A549 (cell line): ENCODE measurements at regions not wholly inside any gene's neighbourhood (a gene's known extent, or its start where the extent isn't known, plus 50 kb on each side); places are given as distances from the start of the nearest gene placed in this dataset.

ENCODE experiments used
- ATAC-seq, 2 experiments: fragments of 200-7000 bp in 1 of 2; fragments of >200 bp in 1 of 2; cut with Nextera tagmentation in 1 of 2; cut with Tn5 transposase in 1 of 2; 3 replicates each; pipeline versions ENCODE4 v1.8.0 to v1.9.1; 2018 to 2020; ENCODE audit warnings: mild to moderate bottlenecking in 1 of 2, moderate library complexity in 1 of 2
- CTCF ChIA-PET: fragments of 300-600 bp; sonication (Branson Sonifier 250); formaldehyde crosslinking; extraction: SDS; loops from one replicate; lab custom pipeline; 2021; ENCODE audit warnings: antibody characterized with exemption, inconsistent platforms; lab: Yijun Ruan, JAX
- POLR2A ChIA-PET: fragments of 350-600 bp; formaldehyde crosslinking; extraction: SDS; loops from one replicate; lab custom pipeline; 2021; ENCODE audit warnings: antibody characterized with exemption, inconsistent platforms; lab: Yijun Ruan, JAX
- DNase-seq, 2 experiments: peaks; one replicate each; pipeline versions ENCODE4 v3.0.0 to v3.0.0-alpha.2; 2011 to 2016; ENCODE audit warnings: low read depth in 1 of 2, low spot score in 1 of 2
- FAIRE-seq: peaks from 2 replicates; lab custom pipeline; 2011; peaks lifted over from hg19 to GRCh38; lab: Jason Lieb, UNC
- H3K27ac ChIP-seq, 2 experiments: fragments of >200 bp; sonication (Bioruptor Twin); formaldehyde crosslinking; 3 replicates each; pipeline ENCODE4 v1.5.1; 2016 to 2017
- H3K4me1 ChIP-seq: fragments of >200 bp; sonication (Bioruptor Twin); formaldehyde crosslinking; 3 replicates; pipeline ENCODE4 v1.6.1; 2016
- H3K4me2 ChIP-seq: fragments of >200 bp; sonication (Bioruptor Twin); formaldehyde crosslinking; 3 replicates; pipeline ENCODE4 v1.6.1; 2016
- H3K4me3 ChIP-seq: fragments of >200 bp; sonication (Bioruptor Twin); formaldehyde crosslinking; 3 replicates; pipeline ENCODE4 v1.5.1; 2016
- H3K9me3 ChIP-seq: fragments of >200 bp; sonication (Bioruptor Twin); formaldehyde crosslinking; 3 replicates; pipeline ENCODE4 v1.6.1; 2016
- CBX8 ChIP-seq: fragments of 200-600 bp; sonication (generic); IDR thresholded peaks from 2 replicates; pipeline ENCODE4 v1.6.1; 2016
- CHD2 ChIP-seq: fragments of 150-350 bp; IDR thresholded peaks from 2 replicates; pipeline ENCODE4 v1.6.1; 2014; ENCODE audit warnings: low read length; ENCODE audit not compliant: partially characterized antibody
- EHMT2 ChIP-seq: fragments of 200-600 bp; sonication (generic); IDR thresholded peaks from 2 replicates; pipeline ENCODE4 v1.6.1; 2016; ENCODE audit warnings: antibody characterized with exemption, low read depth, mild to moderate bottlenecking, moderate library complexity
- EP300 ChIP-seq, 2 experiments: fragments of >200 bp; sonication (Bioruptor Twin); formaldehyde crosslinking; IDR thresholded peaks; 2 replicates in 1 of 2; 3 replicates in 1 of 2; pipeline ENCODE4 v1.6.1; 2016 to 2017
- ESRRA ChIP-seq: fragments of 150-350 bp; IDR thresholded peaks from 2 replicates; pipeline ENCODE4 v1.6.1; 2014; ENCODE audit warnings: mild to moderate bottlenecking, low read length, borderline replicate concordance
- FOSL2 ChIP-seq, 2 experiments: fragments of 450-650 bp in 1 of 2; fragments of >200 bp in 1 of 2; sonication (Bioruptor Twin) in 1 of 2; formaldehyde crosslinking; IDR thresholded peaks; 2 replicates each; pipeline versions ENCODE4 v1.5.0 to v1.6.1; 2016 to 2020; ENCODE audit warnings: mild to moderate bottlenecking in 1 of 2, moderate library complexity in 1 of 2
- FOXS1 ChIP-seq: fragments of 250-450 bp; sonication (Bioruptor Pico); IDR thresholded peaks from 2 replicates; pipeline ENCODE4 v1.5.0; 2020; ENCODE audit warnings: mild to moderate bottlenecking, moderate library complexity
- HDAC2 ChIP-seq: fragments of 200-600 bp; sonication (generic); IDR thresholded peaks from 2 replicates; pipeline ENCODE4 v1.6.1; 2016
- HEYL ChIP-seq: fragments of 250-450 bp; sonication (Bioruptor Pico); IDR thresholded peaks from 2 replicates; pipeline ENCODE4 v1.8.0; 2021; ENCODE audit warnings: mild to moderate bottlenecking, moderate library complexity
- HOXA7 ChIP-seq: fragments of 250-450 bp; sonication (Bioruptor Pico); IDR thresholded peaks from 2 replicates; pipeline ENCODE4 v1.5.0; 2020; ENCODE audit warnings: mild to moderate bottlenecking, moderate library complexity
- JUNB ChIP-seq: fragments of >200 bp; sonication (Bioruptor Twin); formaldehyde crosslinking; IDR thresholded peaks from 2 replicates; pipeline ENCODE4 v1.6.1; 2016
- KDM1A ChIP-seq: fragments of 200-600 bp; sonication (generic); IDR thresholded peaks from 2 replicates; pipeline ENCODE4 v1.6.1; 2016; ENCODE audit warnings: low read depth, mild to moderate bottlenecking
- KDM5A ChIP-seq: fragments of 200-600 bp; sonication (generic); IDR thresholded peaks from 2 replicates; pipeline ENCODE4 v1.6.1; 2016; ENCODE audit warnings: antibody characterized with exemption, mild to moderate bottlenecking
- MYC ChIP-seq: IDR thresholded peaks from 2 replicates; pipeline ENCODE4 v1.6.1; 2012; ENCODE audit warnings: mild to moderate bottlenecking, inconsistent platforms, low read length, improper control_type of control experiment, borderline replicate concordance
- NFE2L2 ChIP-seq: fragments of 150-350 bp; conservative IDR thresholded peaks from 2 replicates; pipeline ENCODE4 v1.6.1; 2014; ENCODE audit warnings: low read length
- NR3C1 ChIP-seq: fragments of >200 bp; sonication (Bioruptor Twin); formaldehyde crosslinking; IDR thresholded peaks from 3 replicates; pipeline ENCODE4 v1.6.1; 2017
- PHF8 ChIP-seq: fragments of 200-600 bp; sonication (generic); IDR thresholded peaks from 2 replicates; pipeline ENCODE4 v1.6.1; 2016; ENCODE audit warnings: low read depth, mild to moderate bottlenecking, antibody characterized with exemption, moderate library complexity, borderline replicate concordance
- POLR2A ChIP-seq: IDR thresholded peaks from 2 replicates; pipeline ENCODE4 v1.6.1; 2012; ENCODE audit warnings: mild to moderate bottlenecking, low read length
- RCOR1 ChIP-seq: fragments of 150-350 bp; IDR thresholded peaks from 2 replicates; pipeline ENCODE4 v1.6.1; 2014; ENCODE audit warnings: antibody characterized with exemption, low read length, low read depth
- RFX5 ChIP-seq: fragments of 450-650 bp; IDR thresholded peaks from 2 replicates; pipeline ENCODE4 v1.7.1; 2014; ENCODE audit warnings: antibody characterized with exemption, mild to moderate bottlenecking, moderate library complexity
- TP53 ChIP-seq: fragments of 250-450 bp; sonication (Bioruptor Pico); IDR thresholded peaks from 2 replicates; pipeline ENCODE4 v1.5.0; 2021; ENCODE audit warnings: mild to moderate bottlenecking, moderate library complexity
- ZC3H11A ChIP-seq: fragments of 450-650 bp; IDR thresholded peaks from 2 replicates; pipeline ENCODE4 v1.6.1; 2014; ENCODE audit warnings: antibody characterized with exemption, mild to moderate bottlenecking
- ZNF302 ChIP-seq: fragments of 250-450 bp; sonication (Bioruptor Pico); IDR thresholded peaks from 2 replicates; pipeline ENCODE4 v1.9.0; 2021; ENCODE audit warnings: inconsistent platforms, mild to moderate bottlenecking, moderate library complexity
- WGBS: methylation state at CpG from one replicate; pipeline ENCODE4 v1.1.6; 2017; ENCODE audit errors: missing lambda C conversion rate; 5-methylcytosine and 5-hydroxymethylcytosine counted together
- TF ChIP-seq, protein P1 (sequence below): fragments of 200-600 bp; sonication (generic); IDR thresholded peaks from 2 replicates; pipeline ENCODE4 v1.6.1; 2016; ENCODE audit warnings: antibody characterized with exemption, mild to moderate bottlenecking, moderate library complexity
- TF ChIP-seq, protein P2 (sequence below): fragments of >200 bp; sonication (Bioruptor Twin); formaldehyde crosslinking; IDR thresholded peaks from 2 replicates; pipeline ENCODE4 v1.6.1; 2016
- TF ChIP-seq, protein P3 (sequence below): IDR thresholded peaks from 2 replicates; pipeline ENCODE4 v1.6.1; 2012
- TF ChIP-seq, protein P4 (sequence below): fragments of 250-450 bp; sonication (Bioruptor Pico); IDR thresholded peaks from 2 replicates; pipeline ENCODE4 v1.5.0; 2021; ENCODE audit warnings: mild to moderate bottlenecking, moderate library complexity, borderline replicate concordance
- TF ChIP-seq, protein P5 (sequence below): fragments of 250-450 bp; sonication (Bioruptor Pico); IDR thresholded peaks from 2 replicates; pipeline ENCODE4 v1.5.0; 2020; ENCODE audit warnings: low read depth, mild to moderate bottlenecking, moderate library complexity

DNA sequence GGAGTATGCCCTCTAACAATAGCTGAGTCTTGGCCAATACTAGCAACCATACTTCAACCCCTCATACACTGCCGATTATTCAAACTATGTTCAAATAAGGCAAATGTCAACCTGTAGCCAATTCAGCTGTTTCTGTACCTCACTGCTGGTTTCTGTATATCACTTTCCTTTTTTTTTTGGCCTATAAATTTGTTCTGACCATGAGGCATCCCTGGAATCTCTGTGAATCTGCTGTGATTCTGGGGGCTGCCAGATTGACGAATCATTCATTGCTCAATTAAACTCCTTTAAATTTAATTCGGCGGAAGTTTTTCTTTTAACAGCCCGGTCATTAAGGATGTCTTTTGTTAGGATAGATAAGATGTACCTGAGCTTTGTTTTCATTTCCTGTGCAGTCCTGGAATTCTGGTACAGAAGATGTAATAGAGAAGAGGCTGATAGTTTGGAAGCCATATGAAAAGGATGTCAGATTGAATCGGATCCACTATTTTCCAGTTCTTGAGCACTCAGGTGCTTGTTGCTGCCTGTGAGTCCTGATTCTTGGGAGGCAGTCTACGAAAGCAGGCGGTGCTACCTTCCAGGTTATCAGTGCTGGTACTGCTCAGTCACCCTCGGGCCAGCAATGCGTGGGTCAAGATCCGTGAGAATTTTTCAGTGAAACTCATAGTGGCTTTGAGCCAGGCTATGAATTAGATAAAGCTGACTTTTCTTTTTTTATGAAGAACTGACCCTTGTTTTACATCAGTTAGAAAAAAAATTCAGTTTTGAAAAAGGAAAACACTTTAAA lies 106.2 kb upstream of the TUT7 start (continued):
- TF ChIP-seq MYC (no peak), RFX5 (no peak), ESRRA (no peak), NFE2L2 (no peak), TP53 (no peak), FOXS1 (no peak)

DNA sequence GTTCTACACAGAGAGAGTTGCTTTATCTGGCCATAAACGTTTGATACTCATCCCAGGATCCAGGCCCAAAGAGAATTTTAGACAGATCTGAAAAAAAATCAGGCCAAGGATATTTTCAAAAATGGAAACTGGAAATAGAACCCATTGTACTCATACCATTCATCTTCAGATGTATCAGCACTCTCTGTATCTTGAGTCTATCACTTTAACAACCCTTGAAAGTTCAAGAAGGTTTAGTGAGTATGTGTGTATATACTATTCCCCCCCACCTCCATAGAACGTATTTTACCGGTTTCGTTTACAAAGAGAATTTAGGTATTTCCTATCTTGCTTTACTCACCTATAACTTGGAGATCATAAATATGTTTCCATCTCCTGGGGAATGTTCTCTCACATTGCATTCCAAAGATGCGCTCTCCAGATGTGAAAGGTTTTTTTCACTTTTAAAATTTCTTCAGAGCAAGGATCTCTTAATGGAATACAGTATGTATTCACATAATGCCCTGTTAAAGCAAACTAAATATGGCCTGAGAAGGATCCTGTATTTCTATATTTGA lies 105.5 kb upstream of the TUT7 start:
- no peak overlapping the region for H3K27ac ChIP-seq
- TF ChIP-seq CHD2 = no peak
- no peak for TF ChIP-seq ZNF302 (CRISPR knock-in tag)
- TF ChIP-seq HDAC2 = no peak
- no peak for TF ChIP-seq NFE2L2
- no peak for TF ChIP-seq RFX5
- TF ChIP-seq, protein P1, sequence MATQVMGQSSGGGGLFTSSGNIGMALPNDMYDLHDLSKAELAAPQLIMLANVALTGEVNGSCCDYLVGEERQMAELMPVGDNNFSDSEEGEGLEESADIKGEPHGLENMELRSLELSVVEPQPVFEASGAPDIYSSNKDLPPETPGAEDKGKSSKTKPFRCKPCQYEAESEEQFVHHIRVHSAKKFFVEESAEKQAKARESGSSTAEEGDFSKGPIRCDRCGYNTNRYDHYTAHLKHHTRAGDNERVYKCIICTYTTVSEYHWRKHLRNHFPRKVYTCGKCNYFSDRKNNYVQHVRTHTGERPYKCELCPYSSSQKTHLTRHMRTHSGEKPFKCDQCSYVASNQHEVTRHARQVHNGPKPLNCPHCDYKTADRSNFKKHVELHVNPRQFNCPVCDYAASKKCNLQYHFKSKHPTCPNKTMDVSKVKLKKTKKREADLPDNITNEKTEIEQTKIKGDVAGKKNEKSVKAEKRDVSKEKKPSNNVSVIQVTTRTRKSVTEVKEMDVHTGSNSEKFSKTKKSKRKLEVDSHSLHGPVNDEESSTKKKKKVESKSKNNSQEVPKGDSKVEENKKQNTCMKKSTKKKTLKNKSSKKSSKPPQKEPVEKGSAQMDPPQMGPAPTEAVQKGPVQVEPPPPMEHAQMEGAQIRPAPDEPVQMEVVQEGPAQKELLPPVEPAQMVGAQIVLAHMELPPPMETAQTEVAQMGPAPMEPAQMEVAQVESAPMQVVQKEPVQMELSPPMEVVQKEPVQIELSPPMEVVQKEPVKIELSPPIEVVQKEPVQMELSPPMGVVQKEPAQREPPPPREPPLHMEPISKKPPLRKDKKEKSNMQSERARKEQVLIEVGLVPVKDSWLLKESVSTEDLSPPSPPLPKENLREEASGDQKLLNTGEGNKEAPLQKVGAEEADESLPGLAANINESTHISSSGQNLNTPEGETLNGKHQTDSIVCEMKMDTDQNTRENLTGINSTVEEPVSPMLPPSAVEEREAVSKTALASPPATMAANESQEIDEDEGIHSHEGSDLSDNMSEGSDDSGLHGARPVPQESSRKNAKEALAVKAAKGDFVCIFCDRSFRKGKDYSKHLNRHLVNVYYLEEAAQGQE = no peak
- TF ChIP-seq CBX8 = no peak
- TF ChIP-seq JUNB = no peak
- TF ChIP-seq, protein P2, sequence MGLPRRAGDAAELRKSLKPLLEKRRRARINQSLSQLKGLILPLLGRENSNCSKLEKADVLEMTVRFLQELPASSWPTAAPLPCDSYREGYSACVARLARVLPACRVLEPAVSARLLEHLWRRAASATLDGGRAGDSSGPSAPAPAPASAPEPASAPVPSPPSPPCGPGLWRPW = no peak
- TF ChIP-seq, protein P3, sequence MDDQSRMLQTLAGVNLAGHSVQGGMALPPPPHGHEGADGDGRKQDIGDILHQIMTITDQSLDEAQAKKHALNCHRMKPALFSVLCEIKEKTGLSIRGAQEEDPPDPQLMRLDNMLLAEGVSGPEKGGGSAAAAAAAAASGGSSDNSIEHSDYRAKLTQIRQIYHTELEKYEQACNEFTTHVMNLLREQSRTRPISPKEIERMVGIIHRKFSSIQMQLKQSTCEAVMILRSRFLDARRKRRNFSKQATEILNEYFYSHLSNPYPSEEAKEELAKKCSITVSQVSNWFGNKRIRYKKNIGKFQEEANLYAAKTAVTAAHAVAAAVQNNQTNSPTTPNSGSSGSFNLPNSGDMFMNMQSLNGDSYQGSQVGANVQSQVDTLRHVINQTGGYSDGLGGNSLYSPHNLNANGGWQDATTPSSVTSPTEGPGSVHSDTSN = no peak
- no peak for TF ChIP-seq HOXA7
- no peak for TF ChIP-seq HEYL (CRISPR knock-in tag)
- TF ChIP-seq ZC3H11A = no peak
- ChIA-PET POLR2A (no interaction called here), CTCF (interaction anchor here (0.6 kb wide), 1 partner anchor 27 kb away, joined by 3 read pairs; no protein-coding TSS in a partner anchor)
- H3K4me1 ChIP-seq = no peaks in the 10 kb centered on the region
- 68% methylated on average over 5 of the region's 5 CpGs for WGBS
- no peaks in the 10 kb centered on the region for H3K9me3 ChIP-seq
- ATAC-seq = no peak
- H3K4me2 ChIP-seq = no peak overlapping the region
- H3K4me3 ChIP-seq = no peak overlapping the region
- no peak for FAIRE-seq
- no peak for DNase-seq

DNA sequence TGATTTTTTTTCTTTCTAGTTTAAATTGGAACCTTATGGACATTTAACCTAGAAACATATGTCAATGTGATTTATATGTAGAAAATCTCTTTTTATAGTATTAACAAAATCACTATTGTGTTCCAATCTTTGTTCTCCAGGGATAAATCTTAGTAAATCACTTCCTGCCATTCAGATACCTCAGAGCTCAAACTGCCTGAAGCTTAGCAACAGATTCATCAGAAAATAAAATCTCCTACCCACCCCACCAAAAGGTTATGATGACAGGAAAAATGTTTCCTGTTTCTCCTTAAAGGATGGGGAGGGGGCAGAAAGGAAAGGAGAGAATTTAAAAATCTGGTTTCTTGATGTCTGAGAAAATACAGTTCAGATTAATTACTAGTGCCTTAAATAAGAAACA lies 105.0 kb upstream of the TUT7 start:
- DNase-seq (no peak), ATAC-seq (no peak), FAIRE-seq (no peak)
- Histone ChIP-seq H3K4me3 (no peak overlapping the region), H3K4me1 (no peaks in the 10 kb centered on the region), H3K9me3 (no peaks in the 10 kb centered on the region), H3K27ac (no peak overlapping the region), H3K4me2 (no peak overlapping the region)
- ChIA-PET CTCF (interaction anchor here (0.6 kb wide), 1 partner anchor 27 kb away, joined by 3 read pairs; no protein-coding TSS in a partner anchor), POLR2A (no interaction called here)
- TF ChIP-seq HEYL (CRISPR knock-in tag) (no peak), EHMT2 (no peak), NR3C1 (no peak), EP300 (IDR thresholded peaks at IDR 0.05) (no peak), POLR2A (no peak), PHF8 (no peak), KDM1A (no peak), FOSL2 (IDR thresholded peaks at IDR 0.05) (no peak), FOSL2 (CRISPR knock-in tag; IDR thresholded peaks at IDR 0.05) (no peak), RCOR1 (no peak), KDM5A (no peak)
- TF ChIP-seq, protein P4, sequence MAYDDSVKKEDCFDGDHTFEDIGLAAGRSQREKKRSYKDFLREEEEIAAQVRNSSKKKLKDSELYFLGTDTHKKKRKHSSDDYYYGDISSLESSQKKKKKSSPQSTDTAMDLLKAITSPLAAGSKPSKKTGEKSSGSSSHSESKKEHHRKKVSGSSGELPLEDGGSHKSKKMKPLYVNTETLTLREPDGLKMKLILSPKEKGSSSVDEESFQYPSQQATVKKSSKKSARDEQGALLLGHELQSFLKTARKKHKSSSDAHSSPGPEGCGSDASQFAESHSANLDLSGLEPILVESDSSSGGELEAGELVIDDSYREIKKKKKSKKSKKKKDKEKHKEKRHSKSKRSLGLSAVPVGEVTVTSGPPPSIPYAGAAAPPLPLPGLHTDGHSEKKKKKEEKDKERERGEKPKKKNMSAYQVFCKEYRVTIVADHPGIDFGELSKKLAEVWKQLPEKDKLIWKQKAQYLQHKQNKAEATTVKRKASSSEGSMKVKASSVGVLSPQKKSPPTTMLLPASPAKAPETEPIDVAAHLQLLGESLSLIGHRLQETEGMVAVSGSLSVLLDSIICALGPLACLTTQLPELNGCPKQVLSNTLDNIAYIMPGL = no peak
- TF ChIP-seq, protein P3 = no peak
- TF ChIP-seq, protein P5, sequence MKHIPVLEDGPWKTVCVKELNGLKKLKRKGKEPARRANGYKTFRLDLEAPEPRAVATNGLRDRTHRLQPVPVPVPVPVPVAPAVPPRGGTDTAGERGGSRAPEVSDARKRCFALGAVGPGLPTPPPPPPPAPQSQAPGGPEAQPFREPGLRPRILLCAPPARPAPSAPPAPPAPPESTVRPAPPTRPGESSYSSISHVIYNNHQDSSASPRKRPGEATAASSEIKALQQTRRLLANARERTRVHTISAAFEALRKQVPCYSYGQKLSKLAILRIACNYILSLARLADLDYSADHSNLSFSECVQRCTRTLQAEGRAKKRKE (CRISPR knock-in tag) = no peak
